Nucleus accumbens (tissue), 56 donors: ENCODE measurements at regions not wholly inside any gene's neighbourhood (a gene's known extent, or its start where the extent isn't known, plus 50 kb on each side); places are given as distances from the start of the nearest gene placed in this dataset.

Experiments
- DNase-seq, 56 donors: peaks; one replicate each; lab custom pipeline; 2025; lab: John Stamatoyannopoulos, UW

DNA sequence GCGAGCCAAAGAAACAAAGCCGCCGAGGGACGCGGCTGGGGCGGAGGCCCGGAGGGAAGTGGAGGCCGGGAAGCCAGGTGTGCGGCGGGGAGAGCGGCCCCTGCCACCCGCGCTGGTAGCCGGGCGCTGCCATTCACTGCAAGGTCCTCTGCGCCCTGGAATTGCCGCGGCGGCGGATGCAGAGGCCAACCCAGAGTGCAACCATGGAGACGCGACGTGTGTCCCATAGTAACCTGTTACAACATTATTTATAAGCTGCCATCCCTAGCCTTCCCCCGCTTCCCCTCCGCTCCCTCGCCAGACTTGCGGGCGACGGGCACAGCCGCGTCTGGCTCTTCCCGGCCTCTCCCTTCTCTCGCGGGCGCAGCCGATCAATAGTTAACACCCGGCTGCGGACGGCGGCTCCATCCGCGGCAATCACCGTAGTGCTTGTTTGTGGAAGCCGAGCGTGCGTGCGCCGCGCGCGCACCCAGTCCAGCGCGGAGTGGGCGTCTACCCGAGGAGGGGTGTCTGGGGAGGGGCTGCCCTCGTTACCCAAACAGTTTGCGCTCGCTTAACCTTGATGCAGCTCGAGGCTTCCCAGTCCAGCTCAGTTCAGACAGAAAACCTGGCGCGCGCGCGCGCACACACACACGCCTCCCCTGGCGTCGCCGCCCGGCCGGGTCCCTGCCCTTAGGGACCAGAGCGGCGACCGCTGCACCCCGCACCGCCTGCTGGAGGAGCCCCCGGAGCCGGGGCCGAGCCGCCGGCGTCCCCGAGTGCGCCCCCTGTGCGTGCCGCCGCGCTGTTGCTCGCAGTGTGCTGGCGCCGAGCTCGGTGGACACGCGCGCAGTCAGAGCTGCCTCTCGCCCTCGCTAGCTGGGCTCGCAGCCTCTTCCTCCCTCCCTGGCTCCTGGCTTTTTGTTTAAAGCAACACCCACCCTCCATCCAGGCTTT, 165.4 kb upstream of the DPP6 start:
- DNase-seq = peak in 29 of 56 donors; percentile 1 to 78 (median 45)

DNA sequence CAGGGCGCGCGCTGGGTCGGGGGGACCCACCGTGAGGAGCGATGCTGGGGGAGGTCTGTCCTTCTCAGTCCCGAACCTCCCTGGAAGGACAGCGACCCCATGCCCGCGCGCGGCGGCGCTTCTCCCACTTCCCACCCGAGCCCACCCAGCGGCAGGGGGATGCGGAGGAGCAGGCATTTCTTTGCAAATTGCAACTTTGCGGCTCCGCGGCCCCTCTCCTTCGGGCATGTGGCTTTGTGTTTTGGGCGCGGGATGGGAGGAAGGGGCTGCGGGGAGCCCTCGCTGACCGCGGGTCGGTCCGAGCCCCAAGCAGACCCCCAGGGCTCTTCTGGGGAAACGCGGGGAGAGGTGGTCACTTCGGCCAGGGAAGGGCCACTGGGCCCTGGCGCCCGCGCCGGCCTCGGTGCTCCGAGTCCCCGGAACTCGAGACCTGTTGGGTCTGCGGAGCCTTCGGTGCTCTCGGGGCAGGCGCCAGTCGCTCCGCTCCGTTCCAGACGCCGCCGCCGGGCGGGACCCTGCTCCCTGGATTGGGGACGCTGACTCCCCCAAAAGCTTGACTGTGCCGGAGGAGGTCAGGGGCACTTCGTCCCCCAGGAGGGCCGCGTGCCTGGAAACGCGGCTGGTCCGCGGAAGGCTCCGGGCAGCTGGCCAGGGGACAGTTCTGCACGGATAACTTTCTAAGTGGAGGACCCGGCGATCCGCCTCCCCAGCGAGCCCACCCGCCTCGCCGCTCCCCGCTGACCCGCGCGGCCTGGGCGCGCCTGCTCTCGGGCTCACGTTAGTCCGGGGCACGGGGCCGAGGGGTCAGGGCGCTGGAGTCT, 164.2 kb upstream of the DPP6 start:
- peak in 5 of 56 donors; percentile 1 to 40 (median 14) for DNase-seq

DNA sequence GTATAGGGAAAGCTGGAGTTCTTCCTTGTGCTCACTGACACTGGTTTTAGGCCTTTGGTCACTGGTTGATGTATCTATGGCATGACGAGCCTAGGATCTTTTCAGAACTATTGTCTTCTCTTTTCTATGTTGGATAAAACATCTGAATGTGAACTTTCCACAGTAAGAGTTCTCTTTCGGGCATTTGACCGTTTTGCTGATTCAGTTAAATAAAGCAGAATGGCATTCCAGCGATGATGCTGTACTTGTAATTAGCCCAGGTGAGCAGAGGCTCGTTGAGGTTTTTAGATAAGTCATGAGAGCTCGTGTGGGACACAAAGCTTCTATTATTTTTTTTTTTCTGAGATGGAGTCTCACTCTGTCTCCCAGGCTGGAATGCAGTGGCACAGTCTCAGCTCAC, 160.2 kb upstream of the DPP6 start:
- no peak for DNase-seq

DNA sequence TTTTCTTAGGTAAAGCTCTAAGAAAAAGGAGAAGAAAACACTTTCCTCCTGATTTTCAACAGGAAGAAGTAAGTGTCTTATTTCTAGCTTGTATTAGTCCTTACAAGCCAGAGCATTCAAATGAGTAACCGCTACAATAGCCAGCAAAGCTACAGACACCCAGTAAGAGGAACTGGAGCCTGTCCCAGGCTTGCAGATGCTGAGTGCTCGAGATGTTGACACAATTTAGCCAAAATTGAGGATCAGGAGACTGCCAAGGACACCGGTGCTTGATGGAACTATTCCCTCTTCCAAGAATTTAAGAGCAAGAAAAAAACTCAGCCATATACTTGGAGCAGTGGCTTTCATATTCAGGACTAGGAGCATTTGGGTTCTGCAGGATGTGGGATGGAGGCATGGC, 149.3 kb upstream of the DPP6 start:
- DNase-seq = peak in 2 of 56 donors; percentile 2 to 6

DNA sequence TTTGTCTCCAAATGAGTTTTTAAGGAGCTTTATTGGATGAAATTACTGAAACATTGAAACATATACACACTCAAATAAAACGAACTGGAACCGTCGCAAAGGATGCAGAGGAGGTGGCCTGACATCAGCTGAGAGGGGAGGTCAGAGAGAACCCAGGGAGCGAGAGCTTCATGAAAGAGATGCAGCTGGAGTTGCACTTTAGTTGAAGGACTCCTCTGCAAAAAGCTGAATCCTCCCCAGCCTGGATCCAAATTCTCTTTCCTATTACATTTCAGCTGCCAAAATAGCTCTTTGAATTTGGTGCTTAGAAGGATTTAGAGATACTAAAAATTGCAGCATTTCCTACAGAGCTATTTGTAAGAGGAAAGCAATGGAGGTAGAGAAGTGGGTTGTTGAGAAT, 140.0 kb upstream of the DPP6 start:
- no peak for DNase-seq

DNA sequence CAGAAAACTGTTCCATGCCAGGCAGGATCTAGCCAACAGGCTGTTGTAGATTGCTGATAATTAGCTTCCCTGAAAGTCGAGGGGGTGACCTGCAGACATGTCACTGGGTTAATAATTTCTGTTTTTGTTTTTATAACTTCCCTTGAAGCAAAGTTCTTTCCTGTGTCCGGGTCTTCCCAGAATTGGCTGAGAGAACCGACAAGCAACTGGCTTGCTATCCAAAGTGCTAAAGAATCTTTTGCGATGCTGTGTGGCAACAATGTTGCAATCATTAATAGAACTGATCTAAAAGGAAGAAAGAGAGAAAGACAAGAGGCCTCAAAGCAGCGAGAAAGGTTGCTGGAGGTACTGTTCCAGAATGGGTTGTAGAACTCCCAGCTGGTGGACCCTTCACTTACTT, 132.1 kb upstream of the DPP6 start:
- DNase-seq = no peak

DNA sequence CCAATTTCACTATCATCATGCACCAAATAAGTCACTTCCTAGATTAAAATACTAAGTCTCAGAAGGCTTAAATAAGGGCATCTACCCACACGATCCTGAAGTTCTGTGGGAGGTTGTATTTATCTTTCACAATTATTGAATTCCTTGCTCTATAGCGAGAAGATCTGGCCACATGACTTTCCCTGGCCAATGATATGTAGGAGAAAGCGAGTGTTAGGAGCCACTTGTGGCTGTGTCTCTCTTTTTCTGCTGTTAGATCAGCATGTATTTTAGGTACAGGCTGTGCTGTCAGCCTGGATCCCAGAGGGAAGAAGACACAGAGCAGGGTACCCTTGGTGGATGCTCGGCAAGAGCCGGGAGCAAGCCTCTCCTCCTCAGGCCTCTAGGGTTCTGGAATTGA, 131.3 kb upstream of the DPP6 start:
- DNase-seq = peak in 15 of 56 donors; percentile 1 to 55 (median 20)

DNA sequence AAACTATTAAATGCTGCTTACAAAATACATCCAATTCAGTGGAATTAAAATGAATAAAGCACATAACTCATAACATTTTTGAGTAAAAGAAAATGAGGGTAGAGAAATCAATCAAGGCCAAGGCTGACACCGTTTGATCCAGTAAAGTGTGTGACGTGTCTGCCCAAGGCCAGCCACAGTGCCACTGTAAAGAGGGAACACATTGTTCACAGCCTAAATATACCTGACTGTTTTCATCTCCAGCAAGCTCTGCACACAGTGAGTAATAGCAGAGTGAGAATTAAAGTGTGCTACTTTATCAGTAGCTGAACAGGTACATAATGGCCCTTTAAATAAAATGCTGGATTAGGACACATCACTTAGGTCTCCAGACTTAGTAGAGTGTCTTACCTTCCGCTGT, 130.8 kb upstream of the DPP6 start:
- peak in 2 of 56 donors; percentile 8 to 18 for DNase-seq

DNA sequence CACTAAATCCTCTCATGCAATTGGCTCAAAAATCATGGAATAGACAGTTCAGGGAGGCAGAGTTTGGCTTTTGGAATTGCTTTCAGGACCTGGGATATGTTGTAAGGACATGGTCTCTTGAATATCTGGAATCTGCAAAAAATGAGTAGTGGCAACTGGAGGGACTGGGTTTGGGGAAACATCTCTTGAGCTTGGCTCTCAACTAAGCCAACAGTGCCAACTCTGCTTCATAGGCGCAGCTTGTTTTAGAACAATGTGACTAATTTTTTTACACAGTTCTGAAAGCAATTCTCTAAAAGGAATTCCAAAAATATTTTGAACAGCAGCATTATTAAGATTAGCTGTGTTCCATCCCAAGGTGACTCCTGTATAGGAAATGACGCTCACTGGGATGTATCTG, 121.5 kb upstream of the DPP6 start:
- peak in 1 of 56 donors; percentile 10 for DNase-seq

DNA sequence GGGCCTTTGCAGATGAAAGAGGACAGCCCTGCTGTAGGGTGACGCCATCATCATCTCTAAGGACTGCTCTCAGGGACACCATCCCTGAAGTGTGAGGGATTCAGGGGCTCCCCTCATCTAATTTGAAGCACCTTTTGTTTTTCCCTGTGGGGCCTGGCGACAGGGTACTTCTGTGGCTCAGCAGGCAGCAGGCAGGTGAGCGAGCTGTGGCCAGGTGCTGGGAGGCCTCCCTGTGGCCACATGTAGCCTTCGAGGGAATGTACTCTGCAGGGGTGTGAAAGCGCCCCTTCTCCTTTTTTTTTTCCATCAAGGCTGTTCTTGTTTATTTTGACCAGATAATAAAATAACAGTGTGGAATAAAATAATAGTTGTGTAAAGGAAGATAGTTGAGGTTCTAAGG, 118.2 kb upstream of the DPP6 start:
- no peak for DNase-seq

DNA sequence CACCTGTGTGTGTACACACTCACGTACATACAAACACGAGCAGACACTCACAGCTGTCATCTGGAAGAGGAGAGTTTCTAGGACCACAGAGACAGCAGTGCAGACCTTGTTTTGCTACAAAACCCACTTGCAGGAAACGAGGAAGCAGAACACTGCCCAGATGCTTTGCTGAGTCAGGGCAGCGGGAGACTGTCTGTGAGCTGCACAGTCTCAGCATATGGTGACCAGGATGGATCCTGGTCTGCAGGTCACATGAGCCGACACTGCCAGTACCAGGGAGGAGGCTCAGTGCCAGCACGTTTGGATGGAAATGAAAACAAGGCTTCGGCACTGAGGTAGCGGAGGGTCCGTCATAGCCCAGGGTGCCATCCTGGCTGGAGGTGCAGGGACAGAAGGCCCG, 117.6 kb upstream of the DPP6 start:
- DNase-seq = no peak

DNA sequence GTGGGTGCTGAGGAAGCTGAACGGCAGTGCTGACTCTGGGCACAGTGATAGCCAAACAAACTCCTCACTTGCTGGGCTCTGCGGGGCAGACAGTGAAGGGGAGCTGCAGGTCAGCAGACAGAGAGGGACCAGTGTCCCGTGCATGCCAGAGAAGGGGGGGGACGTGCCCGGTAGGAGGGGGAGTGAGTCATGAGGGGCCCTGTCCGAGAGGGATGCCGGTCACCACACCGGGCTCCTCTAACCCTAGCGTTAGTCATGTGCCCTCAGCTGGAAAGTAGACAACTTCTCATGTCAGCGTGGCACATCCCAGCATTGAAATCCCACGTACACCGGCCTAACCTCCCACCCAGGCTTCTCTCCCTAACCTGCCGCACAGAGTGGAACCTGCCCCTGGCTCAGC, 117.1 kb upstream of the DPP6 start:
- DNase-seq = no peak

DNA sequence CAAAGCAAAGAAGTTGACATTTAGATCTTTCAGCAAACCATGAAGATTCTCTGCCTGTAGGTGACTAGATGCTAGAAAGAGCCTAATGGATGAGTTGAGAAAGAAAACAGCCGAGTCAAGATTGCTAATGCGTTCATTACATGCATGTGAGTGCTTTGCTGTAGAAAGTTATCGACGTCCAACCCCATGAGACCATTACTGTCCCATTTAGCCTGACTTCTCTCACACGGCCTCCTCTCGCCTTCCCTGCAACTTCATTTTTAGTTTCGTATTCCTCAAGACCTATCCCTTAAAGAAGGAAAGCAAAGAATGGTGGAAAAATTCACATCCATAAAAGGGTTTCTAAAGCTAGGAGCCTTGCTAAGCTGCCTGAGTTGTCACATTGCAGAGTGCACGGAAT, 113.7 kb upstream of the DPP6 start:
- DNase-seq = no peak

DNA sequence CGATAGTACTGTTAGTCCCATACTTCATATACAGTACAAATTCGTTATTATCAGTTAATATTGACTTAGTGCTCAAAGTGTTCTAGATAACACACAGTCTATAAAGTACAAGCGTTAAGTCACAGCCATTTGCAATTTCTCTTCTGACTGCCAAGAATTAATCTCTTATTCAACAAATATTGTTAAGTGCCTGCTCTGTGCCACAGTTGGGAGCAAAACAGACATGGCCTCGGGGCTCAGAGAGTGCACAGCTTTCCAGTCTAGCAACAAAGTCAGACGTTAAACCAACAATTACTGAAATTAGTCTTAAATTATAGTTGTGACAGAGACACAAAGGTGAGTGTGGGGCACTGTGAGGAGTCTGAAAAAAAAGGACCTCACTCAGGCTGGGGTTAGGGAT, 113.0 kb upstream of the DPP6 start:
- no peak for DNase-seq

DNA sequence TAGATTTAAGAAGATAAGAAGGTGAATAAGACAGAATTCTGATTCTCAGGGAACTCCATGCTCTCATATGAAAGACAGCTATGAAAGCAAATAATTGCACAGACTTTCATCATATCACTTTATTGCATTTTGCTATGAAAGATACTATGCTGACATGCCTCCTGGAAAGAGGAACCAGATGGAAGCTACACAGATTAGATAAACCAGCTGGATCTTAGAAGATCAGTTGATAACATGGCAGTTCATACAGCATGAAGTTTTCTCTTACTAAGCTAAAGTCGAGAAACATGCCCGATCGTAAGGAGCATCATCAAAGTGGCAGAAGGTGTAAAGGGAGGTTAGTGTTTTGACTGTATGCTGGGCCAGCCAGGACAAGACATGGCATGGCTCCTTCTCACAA, 112.5 kb upstream of the DPP6 start:
- DNase-seq = no peak

DNA sequence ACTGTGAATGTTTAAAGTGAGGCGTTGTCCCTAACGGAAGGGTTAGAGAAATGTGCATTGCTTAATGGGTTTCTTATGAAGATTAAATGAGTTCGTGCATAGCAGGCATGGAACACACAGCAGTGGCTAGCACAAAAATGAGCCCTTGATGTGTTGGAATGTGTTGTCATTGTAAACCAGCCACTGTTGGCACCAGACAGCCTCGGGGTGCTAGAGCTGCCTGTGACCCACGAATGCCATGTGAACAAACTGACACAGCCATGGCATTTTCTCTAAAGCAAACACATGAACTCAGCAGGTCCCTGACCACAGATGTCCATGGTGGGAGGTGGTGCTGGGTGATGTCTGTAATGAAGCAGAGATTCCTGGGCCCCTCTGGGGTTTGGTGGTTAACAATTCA, 111.1 kb upstream of the DPP6 start:
- no peak for DNase-seq

DNA sequence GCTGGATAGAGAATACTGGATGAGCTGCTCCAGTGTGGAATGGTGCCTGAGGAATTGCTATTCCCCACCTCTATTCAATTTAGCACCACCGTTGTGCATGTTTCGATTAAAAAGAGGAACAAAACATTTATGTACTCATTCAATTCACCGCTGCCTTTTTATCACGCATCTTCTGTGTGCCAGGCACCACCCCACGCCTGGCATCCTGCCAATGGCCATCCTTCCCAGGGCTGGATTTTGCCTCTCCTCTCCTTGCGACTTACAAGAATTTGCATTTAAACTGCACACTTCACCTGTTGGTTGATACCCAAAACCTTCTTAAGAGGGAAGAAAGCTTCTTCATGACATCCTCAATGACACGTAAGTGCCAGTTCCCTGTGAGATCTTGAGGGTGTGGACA, 110.2 kb upstream of the DPP6 start:
- DNase-seq = no peak

DNA sequence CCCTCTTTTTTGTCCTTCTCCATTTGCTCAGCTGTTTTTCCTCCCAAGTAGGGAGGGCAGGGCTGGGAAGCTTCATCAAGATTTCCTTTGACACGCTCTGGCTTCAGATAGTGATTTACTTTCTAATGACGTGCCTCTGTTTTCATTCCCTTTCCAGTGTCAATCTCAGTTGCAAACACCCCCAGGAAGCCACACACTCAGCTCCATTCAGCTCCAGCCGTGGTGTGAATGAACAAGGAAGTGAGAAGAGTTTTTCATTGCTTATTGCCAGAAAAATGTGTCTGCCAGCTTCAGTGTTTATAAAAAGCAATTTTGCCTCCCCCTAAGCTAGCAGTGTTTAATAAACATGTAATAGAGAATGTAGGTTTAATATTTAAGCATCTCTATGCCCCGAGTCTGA, 108.7 kb upstream of the DPP6 start:
- DNase-seq = peak in 14 of 56 donors; percentile 3 to 40 (median 10)

DNA sequence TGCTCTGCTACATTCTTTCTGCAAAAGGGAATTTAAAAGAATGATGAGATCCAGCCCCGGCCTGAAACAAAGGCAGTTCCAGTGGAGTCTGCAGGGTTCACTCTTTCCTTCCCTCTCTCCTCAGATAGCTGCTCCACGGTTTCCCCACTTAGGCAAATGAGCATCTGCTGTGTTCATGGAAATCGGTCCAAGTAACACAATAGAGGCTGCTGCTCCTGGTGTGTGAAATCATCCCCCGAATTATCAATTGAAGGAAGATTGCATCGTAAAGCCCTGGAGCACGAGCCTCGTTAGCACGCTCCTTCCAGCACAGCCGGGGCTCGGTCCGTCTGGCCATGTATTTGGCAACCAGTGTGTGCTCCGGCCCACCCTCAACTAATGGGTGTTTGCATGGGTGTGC, 108.3 kb upstream of the DPP6 start:
- DNase-seq = peak in 7 of 56 donors; percentile 3 to 20 (median 10)

DNA sequence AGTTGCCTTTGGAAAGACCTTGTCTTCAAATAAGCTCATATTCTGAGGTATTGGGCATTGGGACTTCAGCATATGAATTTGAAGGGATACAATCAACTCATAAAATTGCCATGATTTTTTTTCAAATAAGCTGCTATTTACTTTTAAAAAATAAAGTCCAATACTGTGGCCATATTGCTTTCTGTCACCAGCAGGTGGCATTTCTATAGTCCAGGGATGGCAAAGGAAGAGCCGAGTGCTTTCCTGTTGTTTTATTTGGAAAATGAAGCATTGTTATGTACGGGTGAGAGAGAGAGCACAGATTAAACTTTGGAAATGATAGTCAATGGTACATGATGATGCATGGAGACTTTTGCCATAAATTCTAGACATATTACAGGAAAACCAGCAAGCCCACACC, 104.1 kb upstream of the DPP6 start:
- DNase-seq = no peak

DNA sequence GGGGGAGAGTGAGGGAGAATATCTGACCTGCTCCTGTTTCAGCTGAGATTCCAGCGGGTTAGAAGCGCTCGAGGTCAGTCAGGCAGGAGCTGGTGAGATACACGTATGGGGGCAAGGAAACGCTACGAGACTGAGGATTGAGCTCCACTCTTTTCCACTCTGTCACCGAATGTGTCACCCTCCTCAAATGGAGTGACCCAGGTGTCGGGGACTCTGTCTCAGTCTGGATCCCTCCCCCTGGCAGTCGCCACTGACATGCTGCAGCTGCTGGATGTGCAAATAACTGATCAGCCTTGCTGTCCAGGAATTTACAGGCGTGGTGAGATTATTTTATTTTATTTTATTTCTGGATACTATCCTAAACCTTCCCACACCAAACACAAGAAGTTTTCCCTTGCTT, 100.9 kb upstream of the DPP6 start:
- no peak for DNase-seq

DNA sequence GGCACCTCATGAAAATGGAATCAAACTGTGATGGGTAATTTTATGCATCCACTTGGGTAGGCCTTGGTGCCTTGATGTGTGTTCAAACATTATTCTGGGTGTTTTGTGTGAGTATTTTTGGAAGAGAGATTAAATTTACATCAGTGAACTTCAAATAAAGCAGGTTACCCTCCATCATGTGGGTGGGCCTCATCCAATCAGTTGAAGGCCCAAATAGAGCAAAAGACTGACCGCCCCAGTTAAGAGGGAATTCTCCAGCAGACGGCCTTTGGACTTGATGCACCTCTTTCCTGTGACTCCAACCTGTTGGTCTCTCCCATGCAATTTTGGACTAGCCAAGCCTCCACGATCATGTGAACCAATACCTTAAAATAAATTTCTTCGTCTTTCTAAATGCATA, 97.7 kb upstream of the DPP6 start:
- no peak for DNase-seq
